ENCODE measurements at regions not wholly inside any gene's neighbourhood (a gene's known extent, or its start where the extent isn't known, plus 50 kb on each side); places are given as distances from the start of the nearest gene placed in this dataset.
A peak's percentile ranks its signal among the peaks of the same experiment; 100 is the strongest.

- DNase-seq (ENCODE audit: low read depth in 1 of 2, low spot score in 2 of 2) (no peak), FAIRE-seq (no peak)
- CTCF ChIA-PET (ENCODE audit: partially characterized antibody): no interaction called here
- Histone ChIP-seq H3K9ac (replicated peaks in 1 of 4; ENCODE audit: extremely low read depth in 1 of 4, low read depth in 3 of 4, low read length in 3 of 4) (no peak overlapping the region), H2BK120ac (replicated peaks; ENCODE audit: low read depth, low read length) (no peak overlapping the region), H4K8ac (ENCODE audit: extremely low read depth, insufficient read depth, low read length) (no peak overlapping the region), H2BK15ac (ENCODE audit: low read length) (no peak overlapping the region), H4K91ac (replicated peaks; ENCODE audit: insufficient read length, low read length) (no peak overlapping the region), H3K4me3 (ENCODE audit: extremely low read depth in 1 of 4, insufficient read depth in 2 of 4, low read depth in 3 of 4, low read length in 4 of 4) (no peak overlapping the region), H3K79me2 (ENCODE audit: control insufficient read depth in 1 of 2, insufficient read depth in 2 of 2, low read length in 2 of 2) (no peaks in the 10 kb centered on the region), H3K36me3 (ENCODE audit: control insufficient read depth in 2 of 4, insufficient read depth in 4 of 4, low read length in 3 of 4) (no peaks in the 10 kb centered on the region), H3K4me2 (ENCODE audit: insufficient read depth in 1 of 2, low read depth in 2 of 2, low read length in 2 of 2) (no peak overlapping the region), H4K20me1 (replicated peaks in 1 of 2; ENCODE audit: control insufficient read depth in 1 of 2, insufficient read depth in 2 of 2, low read length in 2 of 2) (no peaks in the 10 kb centered on the region), H3K23ac (ENCODE audit: insufficient read length) (no peak overlapping the region), H3K4ac (replicated peaks; ENCODE audit: insufficient read length, low read depth, low read length) (no peak overlapping the region), H3K56ac (replicated peaks; ENCODE audit: insufficient read length, low read depth, low read length) (no peak overlapping the region), H3K79me1 (ENCODE audit: low read depth, low read length) (no peaks in the 10 kb centered on the region), H3K14ac (ENCODE audit: insufficient read length) (no peak overlapping the region), H3K27me3 (replicated peaks in 1 of 4; ENCODE audit: control insufficient read depth in 3 of 4, extremely low read depth in 1 of 4, insufficient read depth in 3 of 4, low read length in 3 of 4) (no peaks in the 10 kb centered on the region), H2AFZ (ENCODE audit: low read length) (no peak overlapping the region), H3K18ac (ENCODE audit: extremely low read depth, low read length) (no peak overlapping the region), H2BK12ac (ENCODE audit: low read depth, low read length) (no peak overlapping the region), H2AK5ac (ENCODE audit: low read depth, low read length) (no peak overlapping the region), H3K9me3 (ENCODE audit: insufficient read depth in 2 of 2, low read depth in 1 of 2, low read length in 1 of 2) (no peaks in the 10 kb centered on the region), H3K4me1 (replicated peaks in 1 of 4; ENCODE audit: control insufficient read depth in 3 of 4, insufficient read depth in 4 of 4, low read length in 3 of 4) (no peaks in the 10 kb centered on the region), H2BK5ac (ENCODE audit: low read depth, low read length) (no peak overlapping the region), H3K23me2 (ENCODE audit: low read depth, low read length) (no peaks in the 10 kb centered on the region), H2BK20ac (ENCODE audit: low read length) (no peak overlapping the region), H3K27ac (ENCODE audit: low read depth, low read length) (no peak overlapping the region), H4K5ac (ENCODE audit: insufficient read length, low read depth, low read length) (no peak overlapping the region)
- no peak for TF ChIP-seq CHD1 (IDR thresholded peaks at IDR 0.05; ENCODE audit: low read depth, low read length)
- peak in 1 of 2 experiments; percentile 6; a peak in 1 of 4 replicates for TF ChIP-seq RAD21 (IDR thresholded peaks at IDR 0.05 in 1 of 2, conservative IDR thresholded peaks at IDR 0.05 in 1 of 2; ENCODE audit: low read depth in 2 of 2, low read length in 2 of 2)
- WGBS, 2 experiments (ENCODE audit: extremely low coverage in 1 of 2, insufficient coverage in 1 of 2, insufficient read length in 1 of 2, insufficient replicate concordance in 2 of 2, low coverage in 1 of 2, low lambda C conversion rate in 2 of 2, missing lambda C conversion rate in 1 of 2): 87% methylated on average over 4 of the region's 4 CpGs; no CpG with 5 or more reads in 1 of the 2 experiments
- POLR2A ChIA-PET (ENCODE audit: partially characterized antibody): no interaction called here
These were observed 161.5 kb upstream of the BLID start for GRCh38 chr11:122277493-122277892.

Measured in H1 (cell line).